HEK293T (cell line): ENCODE measurements at regions not wholly inside any gene's neighbourhood (a gene's known extent, or its start where the extent isn't known, plus 50 kb on each side); places are given as distances from the start of the nearest gene placed in this dataset.

Source experiments
- CTCF ChIA-PET: fragments of 350-600 bp; formaldehyde crosslinking; extraction: SDS; loops from one replicate; lab custom pipeline; 2021; ENCODE audit warnings: antibody characterized with exemption, inconsistent platforms; lab: Yijun Ruan, JAX
- POLR2A ChIA-PET: fragments of 350-600 bp; formaldehyde crosslinking; extraction: SDS; loops from one replicate; lab custom pipeline; 2020; ENCODE audit warnings: antibody characterized with exemption, inconsistent platforms; lab: Yijun Ruan, JAX
- DNase-seq: peaks from one replicate; pipeline ENCODE4 v3.0.0; 2012; ENCODE audit warnings: mixed read lengths; ENCODE audit errors: extremely low spot score
- ARNT ChIP-seq: fragments of 450-650 bp; IDR thresholded peaks from 2 replicates; pipeline ENCODE4 v1.6.1; 2017; ENCODE audit warnings: mild to moderate bottlenecking
- BHLHE40 ChIP-seq: fragments of 450-650 bp; IDR thresholded peaks from 2 replicates; pipeline ENCODE4 v1.6.1; 2016; ENCODE audit warnings: mild to moderate bottlenecking, moderate library complexity, borderline replicate concordance
- CTBP1 ChIP-seq: fragments of 450-650 bp; IDR thresholded peaks from 2 replicates; pipeline ENCODE4 v1.6.1; 2016; ENCODE audit warnings: borderline replicate concordance
- ELF4 ChIP-seq: fragments of 450-650 bp; IDR thresholded peaks from 2 replicates; pipeline ENCODE4 v1.6.1; 2017; ENCODE audit warnings: antibody characterized with exemption
- FOXA1 ChIP-seq: fragments of 450-650 bp; IDR thresholded peaks from 2 replicates; pipeline ENCODE4 v1.6.1; 2016; ENCODE audit warnings: mild to moderate bottlenecking
- FOXK2 ChIP-seq: fragments of 450-650 bp; IDR thresholded peaks from 2 replicates; pipeline ENCODE4 v1.6.1; 2016; ENCODE audit warnings: mild to moderate bottlenecking
- FOXM1 ChIP-seq: fragments of 450-650 bp; IDR thresholded peaks from 2 replicates; pipeline ENCODE4 v1.6.1; 2017; ENCODE audit warnings: mild to moderate bottlenecking, borderline replicate concordance
- HDGF ChIP-seq: fragments of 450-650 bp; IDR thresholded peaks from 2 replicates; pipeline ENCODE4 v1.6.1; 2017; ENCODE audit warnings: antibody characterized with exemption, borderline replicate concordance
- L3MBTL2 ChIP-seq: fragments of 450-650 bp; conservative IDR thresholded peaks from 2 replicates; pipeline ENCODE4 v1.6.1; 2016; ENCODE audit warnings: mild to moderate bottlenecking
- LEF1 ChIP-seq: fragments of 450-650 bp; IDR thresholded peaks from 2 replicates; pipeline ENCODE4 v1.6.1; 2017; ENCODE audit warnings: mild to moderate bottlenecking, borderline replicate concordance
- NFRKB ChIP-seq: fragments of 450-650 bp; IDR thresholded peaks from 2 replicates; pipeline ENCODE4 v1.6.1; 2016; ENCODE audit warnings: mild to moderate bottlenecking, moderate library complexity
- PKNOX1 ChIP-seq: fragments of 450-650 bp; IDR thresholded peaks from 2 replicates; pipeline ENCODE4 v1.6.1; 2016
- SP1 ChIP-seq: fragments of 450-650 bp; IDR thresholded peaks from 2 replicates; pipeline ENCODE4 v1.6.1; 2017
- SUZ12 ChIP-seq: fragments of 450-650 bp; IDR thresholded peaks from 2 replicates; pipeline ENCODE4 v1.6.1; 2016; ENCODE audit warnings: mild to moderate bottlenecking
- TARDBP ChIP-seq: fragments of 450-650 bp; IDR thresholded peaks from 2 replicates; pipeline ENCODE4 v1.6.1; 2016
- ZNF384 ChIP-seq: fragments of 450-650 bp; IDR thresholded peaks from 2 replicates; pipeline ENCODE4 v1.6.1; 2016

- ChIA-PET POLR2A (no interaction called here), CTCF (no interaction called here)
- TF ChIP-seq BHLHE40, result no peak
- DNase-seq, result no peak
Observed at GRCh38 chr12:103114296-103115055, 157.0 kb downstream of the ASCL1 start.

DNA sequence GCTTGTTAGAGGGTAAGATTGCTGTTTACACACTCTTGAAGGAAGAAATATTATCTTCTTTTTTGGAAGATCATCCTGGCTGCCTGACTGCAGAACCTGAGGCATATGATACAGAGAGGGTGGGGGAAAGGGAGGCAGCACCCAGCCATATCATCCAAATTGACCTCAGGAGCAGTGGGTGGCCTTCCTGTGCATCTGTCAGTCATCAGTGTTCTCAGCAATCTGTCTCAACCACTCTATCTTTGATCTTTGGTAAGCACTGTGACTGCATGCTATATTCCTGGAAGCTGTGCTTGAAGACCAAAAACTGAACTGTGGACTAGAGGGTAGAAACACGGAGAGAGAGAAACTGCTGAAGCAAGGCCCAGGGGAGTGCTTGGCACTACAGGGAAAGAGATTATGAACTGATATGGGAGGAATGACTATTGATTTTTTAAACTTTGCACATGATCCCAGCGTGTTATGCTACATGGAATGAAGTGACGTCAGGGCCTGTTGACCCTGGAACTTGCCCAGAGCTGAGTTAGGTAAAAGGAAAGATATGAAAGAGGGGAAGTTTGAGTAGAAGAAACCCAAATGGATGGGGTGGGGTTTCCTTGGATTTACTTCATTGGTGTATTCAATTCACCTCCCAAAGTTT, 171.5 kb downstream of the ASCL1 start:
- TF ChIP-seq SP1, result no peak
- no peak for DNase-seq
- ChIA-PET CTCF (no interaction called here), POLR2A (no interaction called here)

- TF ChIP-seq PKNOX1 (no peak), FOXA1 (no peak), ELF4 (no peak), ZNF384 (no peak), FOXK2 (no peak), LEF1 (no peak), FOXM1 (no peak), ARNT (no peak), HDGF (no peak), TARDBP (no peak), SUZ12 (no peak), SP1 (no peak)
- ChIA-PET CTCF (no interaction called here), POLR2A (no interaction called here)
- no peak for DNase-seq
Observed at GRCh38 chr12:103130564-103130963, 173.1 kb downstream of the ASCL1 start.

DNA sequence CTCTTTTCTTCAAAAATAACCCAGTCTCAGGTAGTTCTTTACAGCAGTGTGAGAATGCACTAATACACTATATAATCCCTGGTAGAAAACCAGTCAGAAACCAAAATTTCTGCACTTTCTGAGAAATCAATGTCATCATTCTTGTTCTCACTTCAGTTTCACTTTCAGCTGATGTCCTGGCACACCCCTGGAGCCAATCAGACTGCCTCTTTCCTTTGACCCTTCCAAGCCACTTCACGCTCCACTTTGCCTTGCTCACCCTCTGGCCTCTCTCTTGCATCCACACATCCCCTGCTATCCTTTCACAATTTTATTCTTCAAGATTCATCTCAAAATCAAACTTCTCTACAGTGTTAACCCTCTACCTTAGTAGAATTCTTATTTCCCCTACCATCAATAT, 181.1 kb downstream of the ASCL1 start:
- DNase-seq, result no peak
- TF ChIP-seq SUZ12, result no peak
- TF ChIP-seq HDGF, result no peak
- no peak for TF ChIP-seq LEF1
- no peak for TF ChIP-seq PKNOX1
- no peak for TF ChIP-seq ARNT
- TF ChIP-seq CTBP1, result no peak
- TF ChIP-seq FOXM1, result no peak
- no peak for TF ChIP-seq ELF4
- no peak for TF ChIP-seq SP1
- TF ChIP-seq TARDBP, result no peak
- TF ChIP-seq FOXA1, result no peak
- TF ChIP-seq NFRKB, result no peak
- no peak for TF ChIP-seq BHLHE40
- ChIA-PET CTCF (no interaction called here), POLR2A (no interaction called here)

DNA sequence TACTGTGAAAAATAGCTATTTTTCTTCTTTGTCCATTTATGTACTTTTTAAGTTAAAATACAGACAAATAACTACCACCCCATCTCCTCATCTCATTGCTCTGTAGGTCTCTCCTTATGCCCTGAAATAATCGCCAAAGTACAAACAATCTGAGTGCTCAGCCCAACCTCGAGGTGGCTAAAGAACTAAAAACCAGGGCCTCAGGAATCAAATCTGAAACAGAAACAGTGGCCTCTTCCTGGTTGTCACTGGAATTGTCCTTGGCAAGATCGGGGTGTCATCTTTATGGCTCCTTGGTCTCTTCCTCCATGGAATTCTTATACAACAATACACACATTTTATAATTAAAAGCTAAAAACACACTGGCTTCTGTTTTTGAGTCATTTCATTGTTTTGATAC, 182.4 kb downstream of the ASCL1 start:
- no peak for DNase-seq
- ChIA-PET POLR2A (no interaction called here), CTCF (no interaction called here)
- TF ChIP-seq LEF1 (no peak), HDGF (no peak), L3MBTL2 (no peak), SP1 (no peak), ARNT (no peak), FOXM1 (no peak), CTBP1 (no peak), FOXK2 (no peak)

- CTCF ChIA-PET, result no interaction called here
- POLR2A ChIA-PET, result no interaction called here
- no peak for DNase-seq
- TF ChIP-seq PKNOX1, result no peak
- no peak for TF ChIP-seq SUZ12
- no peak for TF ChIP-seq ARNT
- no peak for TF ChIP-seq ZNF384
- TF ChIP-seq TARDBP, result no peak
- no peak for TF ChIP-seq SP1
- no peak for TF ChIP-seq L3MBTL2
- TF ChIP-seq FOXA1, result no peak
- TF ChIP-seq FOXK2, result no peak
- TF ChIP-seq ELF4, result no peak
- TF ChIP-seq CTBP1, result no peak
Observed at GRCh38 chr12:103140286-103140685, 182.8 kb downstream of the ASCL1 start.

DNA sequence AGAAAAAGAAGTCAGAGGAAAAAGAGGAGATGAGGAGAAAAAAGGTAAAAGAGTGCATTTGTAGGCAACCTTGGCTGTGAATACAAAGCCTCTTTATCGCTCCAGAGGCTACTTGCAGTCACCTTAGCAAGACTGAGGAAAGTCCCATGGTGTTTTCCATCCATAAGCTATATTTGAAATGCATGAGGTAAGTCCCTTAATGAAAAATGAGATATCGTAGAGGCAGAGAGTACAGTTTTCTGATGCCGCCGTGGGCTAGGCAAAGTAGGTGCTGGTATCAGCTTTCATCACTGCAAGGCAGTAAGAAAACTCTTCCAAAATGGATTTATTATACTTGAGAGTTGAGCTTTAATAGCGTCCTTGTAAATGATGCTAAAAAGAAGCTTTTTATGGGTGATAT, 186.8 kb downstream of the ASCL1 start:
- no peak for DNase-seq
- ChIA-PET CTCF (no interaction called here), POLR2A (no interaction called here)
- TF ChIP-seq CTBP1 (no peak), L3MBTL2 (no peak), TARDBP (no peak), PKNOX1 (no peak), ARNT (no peak), ZNF384 (no peak), HDGF (no peak), NFRKB (no peak), LEF1 (no peak), FOXM1 (no peak), ELF4 (no peak), SUZ12 (no peak), FOXA1 (no peak), FOXK2 (no peak), SP1 (no peak), BHLHE40 (no peak)
